Muscle layer of duodenum (tissue), 2 donors: ENCODE measurements at regions not wholly inside any gene's neighbourhood (a gene's known extent, or its start where the extent isn't known, plus 50 kb on each side); places are given as distances from the start of the nearest gene placed in this dataset.

Experiments used
- H3K27ac ChIP-seq: one replicate; pipeline ENCODE4 v1.7.0; 2013; ENCODE audit warnings: mild to moderate bottlenecking, low read length
- H3K27me3 ChIP-seq: one replicate; pipeline ENCODE4 v1.7.0; 2013; ENCODE audit warnings: low read depth, mild to moderate bottlenecking, control low read depth, low read length
- H3K36me3 ChIP-seq, 2 donors: one replicate each; pipeline ENCODE4 v1.7.0; 2013; ENCODE audit warnings: low read length in 2 of 2, control low read depth in 1 of 2, mild to moderate bottlenecking in 1 of 2; ENCODE audit not compliant: insufficient read depth in 2 of 2, control insufficient read depth in 1 of 2
- H3K4me1 ChIP-seq, 2 donors: one replicate each; pipeline ENCODE4 v1.7.0; 2013; ENCODE audit warnings: low read length in 2 of 2, mild to moderate bottlenecking in 2 of 2, control low read depth in 1 of 2, moderate library complexity in 1 of 2; ENCODE audit not compliant: insufficient read depth in 2 of 2, control insufficient read depth in 1 of 2
- H3K4me3 ChIP-seq, 2 donors: one replicate each; pipeline ENCODE4 v1.7.0; 2013; ENCODE audit warnings: low read length in 2 of 2, low read depth in 1 of 2, mild to moderate bottlenecking in 1 of 2
- H3K9me3 ChIP-seq, 2 donors: one replicate each; pipeline ENCODE4 v1.7.0; 2013; ENCODE audit warnings: low read length in 2 of 2, control low read depth in 1 of 2, mild to moderate bottlenecking in 1 of 2; ENCODE audit not compliant: control insufficient read depth in 1 of 2
- donor health status: healthy.

- Histone ChIP-seq H3K4me1 (no peaks in the 10 kb centered on the region), H3K27me3 (no peaks in the 10 kb centered on the region), H3K9me3 (no peaks in the 10 kb centered on the region), H3K36me3 (no peaks in the 10 kb centered on the region), H3K4me3 (no peak overlapping the region), H3K27ac (no peak overlapping the region)
These were observed 368.5 kb upstream of the GRID2 start for GRCh38 chr4:91935217-91935616.

- no peaks in the 10 kb centered on the region for H3K4me1 ChIP-seq
- H3K36me3 ChIP-seq: no peaks in the 10 kb centered on the region
- no peaks in the 10 kb centered on the region for H3K9me3 ChIP-seq
- no peak overlapping the region for H3K27ac ChIP-seq
- H3K27me3 ChIP-seq: no peaks in the 10 kb centered on the region
- no peak overlapping the region for H3K4me3 ChIP-seq
These were observed 367.5 kb upstream of the GRID2 start for GRCh38 chr4:91936311-91936710.

- Histone ChIP-seq H3K9me3 (no peaks in the 10 kb centered on the region), H3K27ac (no peak overlapping the region), H3K4me1 (no peaks in the 10 kb centered on the region), H3K27me3 (no peaks in the 10 kb centered on the region), H3K4me3 (no peak overlapping the region), H3K36me3 (no peaks in the 10 kb centered on the region)
These were observed 345.8 kb upstream of the GRID2 start for GRCh38 chr4:91957963-91958362.

GRCh38 chr4:91958596-91958995, 345.2 kb upstream of the GRID2 start:
- Histone ChIP-seq H3K27ac (no peak overlapping the region), H3K27me3 (no peaks in the 10 kb centered on the region), H3K9me3 (no peaks in the 10 kb centered on the region), H3K4me3 (no peak overlapping the region), H3K36me3 (no peaks in the 10 kb centered on the region), H3K4me1 (no peaks in the 10 kb centered on the region)

- H3K4me1 ChIP-seq: no peaks in the 10 kb centered on the region
- H3K27ac ChIP-seq: no peak overlapping the region
- no peaks in the 10 kb centered on the region for H3K27me3 ChIP-seq
- H3K9me3 ChIP-seq: no peaks in the 10 kb centered on the region
- no peaks in the 10 kb centered on the region for H3K36me3 ChIP-seq
- H3K4me3 ChIP-seq: no peak overlapping the region
These were observed 342.3 kb upstream of the GRID2 start for GRCh38 chr4:91961504-91961903.

- no peak overlapping the region for H3K4me3 ChIP-seq
These were observed 340.3 kb upstream of the GRID2 start for GRCh38 chr4:91963486-91963885.

GRCh38 chr4:91965166-91965565, 338.6 kb upstream of the GRID2 start:
- H3K4me1 ChIP-seq: no peaks in the 10 kb centered on the region
- no peaks in the 10 kb centered on the region for H3K36me3 ChIP-seq
- no peaks in the 10 kb centered on the region for H3K27me3 ChIP-seq
- H3K4me3 ChIP-seq: no peak overlapping the region
- no peak overlapping the region for H3K27ac ChIP-seq
- no peaks in the 10 kb centered on the region for H3K9me3 ChIP-seq

More at GRCh38 chr4:91963486-91963885, 340.3 kb upstream of the GRID2 start:
- Histone ChIP-seq H3K27me3 (no peaks in the 10 kb centered on the region), H3K36me3 (no peaks in the 10 kb centered on the region), H3K27ac (no peak overlapping the region), H3K4me1 (no peaks in the 10 kb centered on the region), H3K9me3 (no peaks in the 10 kb centered on the region)

- Histone ChIP-seq H3K27ac (no peak overlapping the region), H3K9me3 (peaks cover 0 to 3% of the 10 kb centered on the region in 2 donors), H3K27me3 (no peaks in the 10 kb centered on the region), H3K4me3 (no peak overlapping the region), H3K36me3 (no peaks in the 10 kb centered on the region), H3K4me1 (no peaks in the 10 kb centered on the region)
These were observed 330.1 kb upstream of the GRID2 start for GRCh38 chr4:91973479-91974153.

GRCh38 chr4:91984466-91984865, 319.3 kb upstream of the GRID2 start:
- Histone ChIP-seq H3K4me3 (no peak overlapping the region), H3K27ac (no peak overlapping the region), H3K27me3 (no peaks in the 10 kb centered on the region), H3K9me3 (no peaks in the 10 kb centered on the region), H3K36me3 (no peaks in the 10 kb centered on the region), H3K4me1 (no peaks in the 10 kb centered on the region)

GRCh38 chr4:91989914-91990313, 313.9 kb upstream of the GRID2 start:
- no peaks in the 10 kb centered on the region for H3K27me3 ChIP-seq
- no peak overlapping the region for H3K4me3 ChIP-seq
- H3K9me3 ChIP-seq: no peaks in the 10 kb centered on the region
- no peaks in the 10 kb centered on the region for H3K36me3 ChIP-seq
- H3K27ac ChIP-seq: no peak overlapping the region
- no peaks in the 10 kb centered on the region for H3K4me1 ChIP-seq

GRCh38 chr4:91990726-91991125, 313.0 kb upstream of the GRID2 start:
- no peak overlapping the region for H3K27ac ChIP-seq
- no peaks in the 10 kb centered on the region for H3K27me3 ChIP-seq
- H3K9me3 ChIP-seq: no peaks in the 10 kb centered on the region
- no peak overlapping the region for H3K4me3 ChIP-seq
- no peaks in the 10 kb centered on the region for H3K36me3 ChIP-seq
- H3K4me1 ChIP-seq: no peaks in the 10 kb centered on the region

GRCh38 chr4:91997045-91997444, 306.7 kb upstream of the GRID2 start:
- Histone ChIP-seq H3K4me3 (no peak overlapping the region), H3K36me3 (no peaks in the 10 kb centered on the region), H3K27me3 (no peaks in the 10 kb centered on the region), H3K9me3 (no peaks in the 10 kb centered on the region), H3K27ac (no peak overlapping the region), H3K4me1 (no peaks in the 10 kb centered on the region)
